HG03103 (cell line): ENCODE measurements at regions not wholly inside any gene's neighbourhood (a gene's known extent, or its start where the extent isn't known, plus 50 kb on each side); places are given as distances from the start of the nearest gene placed in this dataset.
"Not testable (repeated sequence)": the region's sequence is repeated elsewhere in the genome, so short reads cannot be mapped to it uniquely, and the experiment has no call there.

Experiments
- ATAC-seq: cut with Tn5 transposase; IDR thresholded peaks from one replicate; pipeline ENCODE4 v1.9.1; 2021; ENCODE audit warnings: low read depth; ENCODE audit not compliant: unreplicated experiment

- no peak for ATAC-seq
These were observed 72.6 kb downstream of the ISX start for GRCh38 chr22:35138521-35138920.

GRCh38 chr22:35140879-35141745 lies 75.2 kb downstream of the ISX start:
- ATAC-seq = no peak

DNA sequence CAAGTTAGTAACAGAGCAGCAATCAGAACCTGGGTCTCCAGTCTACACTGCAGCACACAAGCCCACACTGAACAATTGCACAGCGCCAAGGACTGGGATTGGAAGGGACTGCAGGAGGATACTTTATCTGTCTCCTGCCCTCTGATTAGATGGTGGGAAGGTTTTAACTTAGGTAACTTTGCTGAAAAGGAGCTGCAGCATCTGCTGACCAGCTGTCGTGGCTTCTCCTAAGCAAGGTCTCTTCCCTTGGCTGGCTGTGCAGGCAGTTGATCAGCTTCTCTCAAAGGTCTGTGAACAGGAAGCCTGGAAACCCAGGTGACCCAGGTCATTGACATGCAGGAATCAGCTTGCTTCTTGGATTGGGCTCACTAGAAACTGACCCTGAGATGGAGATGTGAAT lies 82.4 kb downstream of the ISX start:
- ATAC-seq = no peak

GRCh38 chr22:35148866-35149548 lies 83.0 kb downstream of the ISX start:
- ATAC-seq = no peak

GRCh38 chr22:35150183-35151107 lies 84.5 kb downstream of the ISX start:
- ATAC-seq = peak; percentile 73

DNA sequence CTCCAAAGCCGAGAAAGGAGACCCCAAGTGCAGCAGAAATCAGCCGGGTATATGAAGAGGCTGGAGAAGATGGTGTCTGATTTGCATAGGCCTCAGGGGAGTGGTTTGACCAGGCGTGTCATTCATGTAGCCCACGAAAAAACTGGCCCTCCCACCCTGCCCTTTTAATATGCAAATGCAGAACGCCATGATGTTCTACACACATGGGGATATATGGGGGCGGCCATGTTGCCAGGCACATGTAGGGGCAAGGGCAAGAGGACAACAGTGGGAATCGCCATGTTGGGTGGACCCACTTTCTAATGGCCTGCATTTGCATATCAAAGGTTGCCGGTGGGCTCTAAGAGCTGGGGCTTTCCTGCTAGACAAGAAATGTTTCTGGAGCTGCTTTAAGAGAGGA lies 86.4 kb downstream of the ISX start:
- ATAC-seq = no peak

DNA sequence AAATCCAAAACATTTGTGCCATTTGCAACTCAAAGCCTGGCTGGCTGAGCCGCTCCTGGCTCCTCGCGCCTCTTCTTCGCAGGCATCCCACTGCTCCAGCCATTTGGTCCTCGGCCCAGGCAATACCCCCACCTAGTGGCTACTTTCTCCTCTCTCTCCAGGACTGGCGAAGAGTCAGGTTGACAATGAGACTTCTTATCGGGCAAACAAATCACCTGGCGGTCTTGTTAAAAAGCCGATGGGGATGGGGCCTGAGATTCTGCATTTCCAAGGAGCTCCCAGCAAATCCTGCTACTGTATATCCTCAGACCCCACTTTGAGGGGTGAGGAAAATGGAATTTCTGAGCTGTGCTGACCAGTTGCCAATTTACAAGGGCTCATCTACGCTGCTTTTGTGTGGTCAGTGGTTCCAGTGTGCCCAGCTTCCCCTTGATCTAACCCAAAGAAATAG lies 89.0 kb downstream of the ISX start:
- ATAC-seq = no peak

- ATAC-seq = no peak
These were observed 89.6 kb downstream of the ISX start for GRCh38 chr22:35155403-35156025.

DNA sequence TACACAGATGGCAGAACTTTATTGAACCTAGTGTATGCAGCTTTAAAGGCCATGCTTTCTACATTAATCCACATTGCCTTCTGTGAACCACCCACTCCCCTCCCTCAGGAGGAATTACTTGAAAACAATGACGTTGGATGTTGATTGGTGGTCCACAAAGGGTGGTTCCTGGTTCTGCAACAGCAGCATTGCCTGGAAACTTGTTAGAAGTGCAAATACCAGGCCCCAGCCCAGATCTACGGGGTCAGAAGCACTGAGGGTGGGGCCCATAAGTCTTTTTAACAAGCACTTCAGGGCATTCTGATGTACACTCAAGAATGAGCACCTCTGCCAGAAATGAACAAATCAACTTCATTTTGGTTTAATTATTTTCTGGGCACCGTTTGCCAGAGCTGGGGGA lies 91.0 kb downstream of the ISX start:
- ATAC-seq = no peak

DNA sequence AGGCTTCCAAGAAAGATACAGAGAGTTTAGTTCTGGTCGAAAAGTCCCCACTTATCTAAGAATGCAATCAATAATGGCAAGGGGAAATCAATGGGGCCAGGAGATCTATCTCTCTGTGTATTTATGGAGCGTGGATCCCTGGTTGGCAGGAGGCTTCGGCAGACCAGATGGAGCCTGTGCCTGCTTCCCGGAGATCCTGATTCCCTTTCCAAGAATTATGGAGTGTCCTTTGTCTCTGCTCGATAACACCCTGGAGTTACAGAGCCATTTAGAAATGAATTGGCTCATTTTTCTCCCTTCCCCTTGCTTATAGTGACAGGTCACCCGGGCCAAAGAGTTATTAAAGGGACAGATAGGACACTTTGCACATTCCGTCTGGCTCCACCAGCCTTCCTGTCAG lies 92.4 kb downstream of the ISX start:
- ATAC-seq = no peak

DNA sequence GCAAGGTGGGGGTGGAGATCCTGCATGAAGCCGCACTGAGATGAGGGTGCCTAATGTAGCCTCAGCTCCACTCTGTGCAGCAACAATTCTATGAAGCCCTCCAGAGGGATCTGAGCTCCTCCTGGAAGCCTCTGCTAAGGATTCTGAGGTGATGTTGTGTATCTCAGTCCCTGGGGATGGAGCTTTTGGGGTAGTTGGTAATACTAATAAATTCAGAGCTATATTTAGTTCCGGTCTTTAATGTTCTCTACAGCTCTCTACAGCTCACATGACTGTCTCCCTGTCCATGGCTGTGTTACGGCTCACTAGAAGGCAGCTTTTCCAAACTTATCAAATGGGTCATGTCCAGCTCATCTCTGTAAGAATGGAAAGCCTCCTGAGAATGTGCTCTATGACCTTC lies 93.4 kb downstream of the ISX start:
- ATAC-seq = no peak

GRCh38 chr22:35160268-35160667 lies 94.3 kb downstream of the ISX start:
- no peak for ATAC-seq

DNA sequence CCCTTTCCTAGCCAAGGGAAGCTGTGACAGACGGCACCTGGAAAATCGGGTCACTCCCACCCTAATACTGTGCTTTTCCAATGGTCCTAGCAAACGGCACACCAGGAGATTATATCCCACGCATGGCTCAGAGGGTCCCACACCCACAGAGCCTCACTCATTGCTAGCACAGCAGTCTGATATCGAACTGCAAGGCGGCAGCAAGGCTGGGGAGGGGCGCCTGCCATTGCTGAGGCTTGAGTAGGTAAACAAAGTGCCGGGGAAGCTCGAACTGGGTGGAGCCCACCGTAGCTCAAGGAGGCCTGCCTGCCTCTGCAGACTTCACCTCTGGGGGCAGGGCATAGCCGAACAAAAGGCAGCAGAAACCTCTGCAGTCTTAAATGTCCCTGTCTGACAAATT lies 91.4 kb upstream of the HMGXB4 start:
- ATAC-seq = not testable (repeated sequence)

DNA sequence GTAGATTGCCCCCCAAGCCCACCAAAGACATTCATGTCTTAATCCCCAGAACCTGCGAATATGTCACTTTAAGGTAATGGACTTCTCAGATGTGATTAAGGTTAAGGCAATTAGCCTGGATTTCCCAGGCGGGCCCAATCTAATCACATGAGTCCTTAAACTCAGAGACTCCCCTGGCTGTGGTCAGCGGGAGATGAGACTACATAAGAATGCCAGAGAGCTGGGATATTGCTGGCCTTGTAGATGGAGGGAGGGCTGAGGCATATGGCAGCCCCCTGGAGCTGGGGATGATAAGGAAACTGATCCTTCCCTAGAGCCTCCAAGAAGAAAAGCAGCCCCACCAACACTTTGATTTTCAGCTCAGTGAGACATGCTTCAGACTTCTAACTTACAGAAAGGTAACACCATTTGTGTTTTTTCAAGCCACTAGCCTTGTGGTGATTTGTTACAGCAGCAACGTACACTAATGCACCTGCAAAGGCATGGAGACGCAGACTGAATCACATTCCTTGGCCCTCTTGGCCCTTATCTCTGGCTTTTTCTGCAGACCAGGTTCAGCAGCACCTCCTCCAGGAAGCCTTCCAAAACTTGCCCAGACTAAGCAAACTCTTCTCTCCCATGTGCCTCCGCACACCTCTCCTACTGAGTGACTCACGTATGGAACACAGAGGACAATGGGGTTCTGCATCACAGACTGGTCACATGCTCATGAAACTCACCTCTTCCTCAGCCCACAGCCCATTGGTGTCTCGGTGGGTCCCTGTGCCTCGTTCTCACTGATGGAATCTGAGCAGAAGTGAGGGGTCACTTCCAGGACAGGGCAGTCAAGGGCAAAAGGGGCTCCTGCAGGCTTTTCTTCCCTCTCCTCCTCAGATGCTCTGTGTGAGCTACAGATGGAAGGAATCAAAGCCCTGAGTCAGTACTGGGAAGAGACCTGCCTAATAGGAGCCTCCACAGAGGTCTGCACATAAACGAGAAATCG lies 86.3 kb upstream of the HMGXB4 start:
- no peak for ATAC-seq

GRCh38 chr22:35172442-35172841 lies 84.9 kb upstream of the HMGXB4 start:
- no peak for ATAC-seq

DNA sequence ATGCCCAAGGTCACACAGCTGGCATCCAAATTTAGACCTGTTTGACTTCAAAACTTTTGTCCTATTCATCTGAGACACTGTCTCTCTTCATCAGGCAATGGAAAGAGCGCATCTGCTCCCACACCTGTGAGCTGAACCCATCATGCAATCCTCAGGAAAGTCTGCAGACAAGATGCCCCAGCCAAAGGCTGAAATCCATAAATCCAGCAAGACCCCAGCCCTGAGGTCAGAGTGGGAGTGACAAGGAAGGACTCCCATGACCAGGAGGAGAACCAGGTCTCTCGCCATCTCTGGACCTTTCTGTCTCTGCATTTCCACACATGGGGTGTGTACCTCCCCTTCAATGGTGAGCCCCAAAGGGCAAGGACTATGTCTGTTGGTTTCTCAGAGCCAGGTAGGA lies 83.6 kb upstream of the HMGXB4 start:
- no peak for ATAC-seq

- ATAC-seq = no peak
These were observed 82.8 kb upstream of the HMGXB4 start for GRCh38 chr22:35174401-35175038.

DNA sequence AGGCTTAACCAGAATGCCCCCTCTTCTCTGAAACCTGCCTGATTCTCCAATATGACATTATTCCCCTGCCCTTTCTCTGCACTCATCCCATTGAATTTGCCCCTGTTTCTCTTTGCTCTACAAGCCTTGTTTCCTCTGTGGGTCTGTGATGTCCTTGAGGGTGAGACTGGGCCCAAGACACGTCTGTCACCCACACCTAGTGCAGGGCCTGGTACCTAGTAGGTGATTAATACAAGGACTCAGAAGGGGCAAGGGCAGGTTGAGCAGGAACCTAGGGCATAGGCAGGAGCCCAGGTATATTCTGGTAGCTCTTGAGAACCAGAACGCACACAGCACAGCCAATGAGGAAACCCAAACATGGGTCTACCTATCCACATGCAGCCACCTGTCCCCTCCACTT lies 81.9 kb upstream of the HMGXB4 start:
- ATAC-seq = no peak

GRCh38 chr22:35177811-35178210 lies 79.5 kb upstream of the HMGXB4 start:
- no peak for ATAC-seq
